Stomach (tissue), 4 donors: ENCODE measurements at regions not wholly inside any gene's neighbourhood (a gene's known extent, or its start where the extent isn't known, plus 50 kb on each side); places are given as distances from the start of the nearest gene placed in this dataset.

Source experiments
- CTCF ChIP-seq, 7 experiments: fragments of 450-650 bp in 4 of 7; fragments of 200-600 bp in 3 of 7; sonication (generic) in 3 of 7; IDR thresholded peaks; one replicate each; pipeline ENCODE4 v1.5.1; 2016 to 2019; ENCODE audit warnings: antibody characterized with exemption in 7 of 7, control low read depth in 2 of 7, mild to moderate bottlenecking in 1 of 7
- EP300 ChIP-seq: sonication (generic); formaldehyde crosslinking; IDR thresholded peaks from one replicate; pipeline ENCODE4 v1.6.1; 2017; ENCODE audit warnings: antibody characterized with exemption
- POLR2A ChIP-seq, 4 donors: fragments of 450-650 bp; IDR thresholded peaks; one replicate each; pipeline ENCODE4 v1.6.1; 2016; ENCODE audit warnings: antibody characterized with exemption in 4 of 4, control low read depth in 2 of 4, mild to moderate bottlenecking in 1 of 4, moderate library complexity in 1 of 4
- POLR2AphosphoS5 ChIP-seq, 3 donors: sonication (generic); formaldehyde crosslinking; IDR thresholded peaks; one replicate each; pipeline ENCODE4 v1.6.1; 2016; ENCODE audit warnings: antibody characterized with exemption in 3 of 3

DNA sequence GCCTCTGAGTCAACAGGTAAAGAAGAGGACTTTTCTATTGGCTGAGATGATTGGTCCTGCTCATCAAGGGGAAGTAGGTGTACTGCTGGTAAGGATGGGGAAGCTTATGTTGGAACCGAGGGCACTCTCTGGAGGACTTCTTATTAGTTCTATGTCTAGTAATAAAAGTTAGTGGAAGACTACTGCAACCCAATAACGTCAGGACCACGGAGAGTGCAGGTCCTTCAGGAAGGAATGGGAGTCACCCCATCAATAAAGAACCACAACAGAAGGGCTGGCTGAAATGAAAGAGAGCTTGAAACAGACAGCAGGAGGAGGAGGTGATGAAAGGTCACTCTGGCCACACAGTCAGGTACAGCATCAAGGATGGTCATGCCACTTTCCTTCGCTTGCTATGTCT, 68.8 kb upstream of the PRR23E start:
- TF ChIP-seq POLR2A (IDR thresholded peaks at IDR 0.05): no peak
- TF ChIP-seq CTCF (IDR thresholded peaks at IDR 0.05): no peak
- TF ChIP-seq POLR2AphosphoS5 (IDR thresholded peaks at IDR 0.05): no peak
- TF ChIP-seq EP300: no peak
